Activated B cell treated with CpG ODN at 0.5 μM for 24 hours (primary cell): ENCODE measurements at regions not wholly inside any gene's neighbourhood (a gene's known extent, or its start where the extent isn't known, plus 50 kb on each side); places are given as distances from the start of the nearest gene placed in this dataset.

Source experiments
- ATAC-seq: fragments of 200-7000 bp; cut with Tn5 transposase; one replicate; pipeline ENCODE4 v1.10.0; 2021; ENCODE audit warnings: low read depth, mild to moderate bottlenecking, moderate library complexity
- CTCF ChIA-PET: fragments of 350-600 bp; sonication (Branson Sonifier 250); formaldehyde crosslinking; loops from one replicate; lab custom pipeline; 2021; ENCODE audit warnings: antibody characterized with exemption; lab: Charles Lee
- POLR2A ChIA-PET: fragments of 350-600 bp; sonication (Branson Sonifier 250); formaldehyde crosslinking; loops from one replicate; lab custom pipeline; 2021; ENCODE audit warnings: antibody characterized with exemption; lab: Charles Lee
- DNase-seq: peaks from one replicate; pipeline ENCODE4 v3.0.0; 2022
- H3K27ac Mint-ChIP-seq: one replicate; pipeline ENCODE4 v1.8.0; 2020; ENCODE audit warnings: mixed read lengths
- H3K27me3 Mint-ChIP-seq: one replicate; pipeline ENCODE4 v1.8.0; 2021; ENCODE audit warnings: mixed read lengths
- H3K36me3 Mint-ChIP-seq: one replicate; pipeline ENCODE4 v1.8.0; 2021; ENCODE audit warnings: low read depth, mixed read lengths
- H3K4me1 Mint-ChIP-seq: one replicate; pipeline ENCODE4 v1.8.0; 2021; ENCODE audit warnings: mixed read lengths
- H3K4me3 Mint-ChIP-seq: one replicate; pipeline ENCODE4 v1.8.0; 2020; ENCODE audit warnings: mild to moderate bottlenecking, mixed read lengths
- H3K9me3 Mint-ChIP-seq: one replicate; pipeline ENCODE4 v1.8.0; 2020; ENCODE audit warnings: mixed read lengths
- CTCF ChIP-seq: fragments of 200-600 bp; IDR thresholded peaks from one replicate; pipeline ENCODE4 v1.8.0; 2022; ENCODE audit warnings: antibody characterized with exemption, mild to moderate bottlenecking
- intact Hi-C: fragments of 100-400 bp; cut with micrococcal nuclease; formaldehyde crosslinking; loops from one replicate; pipeline ENCODE4 v1.15.1; 2024

DNA sequence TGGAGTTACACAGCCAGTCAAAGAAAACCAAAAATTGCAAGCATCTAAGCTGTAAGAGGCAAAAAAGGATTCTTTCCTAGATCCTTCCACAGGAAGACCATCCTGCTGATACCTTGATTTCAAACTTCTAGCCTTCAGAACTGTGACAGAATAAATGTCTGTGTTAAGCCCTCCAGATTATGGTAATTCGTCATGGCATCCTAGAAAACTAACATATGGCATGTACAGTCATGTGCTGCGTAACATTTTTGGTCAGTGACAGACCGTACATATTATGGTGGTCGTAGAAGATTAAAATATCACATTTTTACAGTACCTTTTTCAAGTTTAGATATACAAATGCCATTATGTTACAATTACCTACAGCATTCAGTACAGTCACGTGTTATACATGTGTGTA is 660.9 kb upstream of the LMO3 start:
- no peak for TF ChIP-seq CTCF
- Mint-ChIP-seq H3K36me3 (no peaks in the 10 kb centered on the region), H3K4me1 (no peaks in the 10 kb centered on the region), H3K27me3 (no peaks in the 10 kb centered on the region), H3K9me3 (no peaks in the 10 kb centered on the region), H3K27ac (no peak overlapping the region), H3K4me3 (no peak overlapping the region)
- POLR2A ChIA-PET, result no interaction called here
- CTCF ChIA-PET, result no interaction called here
- ATAC-seq, result no peak
- DNase-seq, result no peak
- intact Hi-C loops, result no loop called here

- Mint-ChIP-seq H3K4me1 (no peaks in the 10 kb centered on the region), H3K36me3 (no peaks in the 10 kb centered on the region), H3K4me3 (no peak overlapping the region), H3K27me3 (no peaks in the 10 kb centered on the region), H3K27ac (no peak overlapping the region), H3K9me3 (peaks cover 2% of the 10 kb centered on the region)
- DNase-seq, result no peak
- POLR2A ChIA-PET, result no interaction called here
- CTCF ChIA-PET, result no interaction called here
- no peak for TF ChIP-seq CTCF
- ATAC-seq, result no peak
- intact Hi-C loops, result no loop called here
These were observed 658.6 kb upstream of the LMO3 start for GRCh38 chr12:17264603-17265002.

GRCh38 chr12:17239874-17240273 is 633.9 kb upstream of the LMO3 start:
- Mint-ChIP-seq H3K27me3 (no peaks in the 10 kb centered on the region), H3K4me3 (no peak overlapping the region), H3K36me3 (no peaks in the 10 kb centered on the region), H3K4me1 (no peaks in the 10 kb centered on the region), H3K9me3 (peaks cover 12% of the 10 kb centered on the region), H3K27ac (no peak overlapping the region)
- CTCF ChIA-PET, result no interaction called here
- no peak for TF ChIP-seq CTCF
- ATAC-seq, result no peak
- DNase-seq, result no peak
- POLR2A ChIA-PET, result no interaction called here
- intact Hi-C loops, result no loop called here

GRCh38 chr12:17235996-17236395 is 630.0 kb upstream of the LMO3 start:
- no peaks in the 10 kb centered on the region for H3K36me3 Mint-ChIP-seq
- H3K27ac Mint-ChIP-seq, result no peak overlapping the region
- H3K4me3 Mint-ChIP-seq, result no peak overlapping the region
- ChIA-PET CTCF (no interaction called here), POLR2A (no interaction called here)
- H3K4me1 Mint-ChIP-seq, result no peaks in the 10 kb centered on the region
- TF ChIP-seq CTCF, result no peak
- no peaks in the 10 kb centered on the region for H3K27me3 Mint-ChIP-seq
- peaks cover 6% of the 10 kb centered on the region for H3K9me3 Mint-ChIP-seq
- no peak for ATAC-seq
- DNase-seq, result no peak
- intact Hi-C loops, result no loop called here

DNA sequence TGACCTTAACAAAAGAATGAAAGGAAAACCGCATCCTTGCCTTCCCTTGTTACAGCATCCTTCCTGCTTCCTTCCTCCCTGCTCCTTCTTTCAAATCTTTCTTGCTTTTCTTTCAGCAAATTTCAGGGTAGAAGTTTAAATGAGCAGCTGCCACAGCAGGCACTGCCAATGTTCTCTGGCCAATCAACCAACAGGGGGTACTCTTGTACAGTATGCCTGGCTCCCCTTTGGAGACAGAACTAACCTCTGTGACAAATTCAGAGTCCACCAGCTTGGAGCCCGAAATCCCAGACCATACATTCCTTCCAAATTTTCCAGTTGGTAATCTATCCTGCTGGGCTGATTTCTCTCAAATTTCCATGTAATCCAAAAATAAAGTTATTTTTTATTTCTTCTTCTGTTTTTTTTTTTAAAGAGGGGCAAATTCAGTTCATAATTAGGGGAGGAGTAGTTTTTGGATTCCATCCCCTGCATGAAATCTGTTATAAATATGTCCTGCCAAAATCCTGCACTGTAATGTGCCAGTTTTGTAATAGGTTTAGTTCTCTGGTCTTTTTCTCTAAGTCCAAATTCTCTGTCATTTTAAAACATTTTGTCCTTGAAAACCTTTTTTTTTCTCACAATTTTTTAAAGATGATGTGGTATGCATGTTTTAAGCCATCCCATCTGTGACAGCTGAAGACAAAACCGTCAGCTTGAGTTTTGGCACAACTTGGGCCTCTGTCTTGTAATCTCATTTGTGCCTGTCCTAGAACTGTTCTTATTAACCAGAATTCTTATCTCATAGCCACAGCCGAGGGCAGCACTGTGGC is 610.0 kb upstream of the LMO3 start:
- ATAC-seq (no peak), DNase-seq (no peak)
- ChIA-PET CTCF (no interaction called here), POLR2A (no interaction called here)
- intact Hi-C loops, result no loop called here
- no peaks in the 10 kb centered on the region for H3K27me3 Mint-ChIP-seq
- H3K4me1 Mint-ChIP-seq, result no peaks in the 10 kb centered on the region
- H3K4me3 Mint-ChIP-seq, result no peak overlapping the region
- H3K9me3 Mint-ChIP-seq, result no peaks in the 10 kb centered on the region
- H3K36me3 Mint-ChIP-seq, result no peaks in the 10 kb centered on the region
- no peak overlapping the region for H3K27ac Mint-ChIP-seq
- no peak for TF ChIP-seq CTCF
